Iris pigment epithelial cell (primary cell): ENCODE measurements at regions not wholly inside any gene's neighbourhood (a gene's known extent, or its start where the extent isn't known, plus 50 kb on each side); places are given as distances from the start of the nearest gene placed in this dataset.

Experiments used
- DNase-seq: peaks from one replicate; pipeline ENCODE4 v3.0.0-alpha.2; 2011; ENCODE audit warnings: low read depth

DNA sequence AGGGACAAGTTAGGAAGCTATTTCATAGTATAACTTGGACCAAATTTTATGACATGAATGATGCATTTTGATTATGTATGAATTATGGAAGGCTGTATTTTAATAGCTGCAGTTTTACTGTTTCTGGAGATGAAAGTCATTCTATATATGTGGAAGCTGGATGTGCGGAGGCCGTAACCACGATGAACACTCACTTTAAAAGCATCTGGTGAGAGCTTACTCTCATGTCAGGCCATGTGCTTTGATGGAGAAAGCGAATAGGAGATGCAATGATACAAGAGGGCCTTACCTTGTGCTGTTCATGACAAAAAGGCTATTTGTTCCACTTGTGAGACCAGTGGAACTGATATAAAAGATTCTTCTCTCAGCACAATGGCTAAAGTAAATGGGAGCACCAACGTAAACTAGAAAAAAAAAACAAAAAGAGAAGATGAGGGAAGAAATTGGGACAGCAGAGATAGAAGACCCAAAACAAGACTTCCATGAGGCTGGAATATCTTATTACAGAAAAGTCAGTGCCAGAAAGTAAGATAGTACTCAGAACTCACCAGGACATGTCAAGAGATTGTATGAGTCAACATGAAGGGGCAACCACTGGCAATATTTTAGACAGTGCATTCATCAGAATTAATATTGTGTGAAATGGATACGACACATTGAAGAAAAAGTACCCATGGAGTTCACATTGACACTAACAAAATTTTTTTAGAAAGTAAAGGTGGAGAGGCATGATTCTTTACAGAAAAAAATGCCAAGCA lies 63.3 kb upstream of the GAB1 start:
- DNase-seq, result peak; percentile 30

DNA sequence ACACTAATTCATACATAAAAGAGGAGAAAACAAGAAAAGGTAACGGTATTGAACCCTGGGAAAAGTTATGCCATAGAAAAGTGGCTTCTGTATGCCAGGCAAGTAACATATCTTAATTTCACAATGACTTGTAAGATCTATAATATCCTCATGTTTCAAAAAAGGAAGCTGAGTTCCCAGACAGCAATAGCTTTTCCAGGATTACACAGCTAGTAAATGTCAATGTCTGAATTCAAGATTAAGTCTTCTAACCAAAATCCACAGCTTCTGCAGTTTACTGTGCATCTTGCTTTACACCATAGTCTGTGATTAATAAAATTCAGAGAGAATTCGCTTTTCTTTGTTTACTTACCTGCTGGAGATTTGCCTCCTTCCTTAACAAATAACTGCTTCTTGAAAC lies 55.8 kb upstream of the GAB1 start:
- no peak for DNase-seq

DNA sequence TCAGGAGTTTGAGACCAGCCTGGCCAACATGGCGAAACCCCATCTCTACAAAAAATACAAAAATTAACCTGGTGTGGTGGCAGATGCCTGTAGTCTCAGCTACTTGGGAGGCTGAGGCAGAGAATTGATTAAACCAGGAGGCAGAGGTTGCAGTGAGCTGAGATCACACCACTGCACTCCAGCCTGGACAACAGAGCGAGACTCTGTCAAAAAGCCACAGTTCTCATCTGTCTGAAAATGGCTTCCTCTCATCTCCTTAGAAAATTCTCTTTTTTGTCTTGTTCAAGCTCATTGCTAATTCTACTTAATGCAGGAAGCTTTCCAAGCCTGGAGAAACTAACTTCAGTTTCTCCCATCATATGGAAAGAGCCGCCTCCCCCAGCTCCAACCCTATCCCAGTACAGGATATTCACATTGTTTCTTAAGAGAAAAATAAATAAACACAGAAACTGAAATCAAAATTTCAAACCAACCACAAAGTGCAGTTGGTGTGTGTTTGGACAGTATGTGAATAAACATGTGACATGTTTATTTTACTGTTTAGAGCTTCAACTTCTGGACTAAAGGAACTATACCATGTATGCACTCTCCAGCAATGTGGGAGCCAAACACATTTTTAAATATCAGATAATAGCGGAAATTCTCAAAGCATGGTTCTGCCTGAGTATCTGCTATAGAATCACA lies 55.0 kb upstream of the GAB1 start:
- DNase-seq, result peak; percentile 12

DNA sequence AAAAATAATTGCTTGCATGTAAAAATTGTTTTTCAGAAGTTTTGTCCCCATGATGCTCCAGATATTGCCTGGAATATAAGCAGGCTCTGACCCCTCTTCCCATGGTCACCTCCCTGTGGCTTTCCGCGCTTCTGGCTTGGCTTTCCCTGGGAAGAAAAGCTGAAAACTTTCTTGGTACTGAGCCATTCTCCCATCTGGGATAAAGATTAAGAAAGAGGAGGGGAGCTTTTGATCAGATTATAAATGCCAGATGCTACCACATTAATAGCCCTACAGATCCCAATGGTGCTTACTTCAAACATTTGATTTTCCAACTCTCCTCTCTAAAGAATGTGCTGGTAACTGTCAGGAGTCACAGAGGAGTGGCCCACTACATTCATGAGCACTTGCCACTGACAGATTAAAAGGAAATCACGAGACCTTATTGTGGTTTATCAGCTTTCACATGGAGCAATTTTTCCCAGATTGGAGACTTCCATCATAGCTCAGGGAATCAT lies 54.4 kb upstream of the GAB1 start:
- DNase-seq, result no peak

- DNase-seq, result no peak
Observed at GRCh38 chr4:143285696-143286437, 50.8 kb upstream of the GAB1 start.

- peak; percentile 74 for DNase-seq
Observed at GRCh38 chr4:143286701-143287571, 49.7 kb upstream of the GAB1 start.
